HepG2 (cell line): ENCODE measurements at regions not wholly inside any gene's neighbourhood (a gene's known extent, or its start where the extent isn't known, plus 50 kb on each side); places are given as distances from the start of the nearest gene placed in this dataset.

Experiments
- ATAC-seq: fragments of 200-7000 bp; cut with Tn5 transposase; 3 replicates; pipeline ENCODE4 v1.9.1; 2020; ENCODE audit warnings: mild to moderate bottlenecking, moderate library complexity
- BruUV-seq: library from RNA; stranded (reverse); fragments of 400-500 nt; replicated peaks from 2 replicates; lab custom pipeline; 2021; lab: Mats Ljungman, UMichigan
- CTCF ChIA-PET: fragments of 300-600 bp; formaldehyde crosslinking; extraction: SDS; loops from one replicate; lab custom pipeline; 2021; ENCODE audit warnings: low total read pairs, inconsistent platforms, low intra/inter-chr PET ratio; lab: Yijun Ruan, JAX
- POLR2A ChIA-PET: fragments of 350-600 bp; sonication (Branson Sonifier 250); formaldehyde crosslinking; loops from one replicate; lab custom pipeline; 2020; ENCODE audit warnings: antibody characterized with exemption, inconsistent platforms; lab: Yijun Ruan, JAX
- DNase-seq: peaks from one replicate; pipeline ENCODE4 v3.0.0-alpha.2; 2015; ENCODE audit warnings: low spot score
- FAIRE-seq: peaks from 3 replicates; lab custom pipeline; 2011; peaks lifted over from hg19 to GRCh38; lab: Jason Lieb, UNC
- H2AFZ ChIP-seq: one replicate; pipeline ENCODE4 v1.6.1; 2011; ENCODE audit warnings: low read length, inconsistent platforms
- H3K27ac ChIP-seq: fragments of 300-600 bp; 3 replicates; pipeline ENCODE4 v1.8.0; 2011; ENCODE audit warnings: mixed run types, mild to moderate bottlenecking, mixed read lengths, low read length, inconsistent platforms; ENCODE audit not compliant: insufficient read depth; ENCODE audit errors: extremely low read length
- H3K27me3 ChIP-seq, 2 experiments: fragments of 200-600 bp in 1 of 2; 2 replicates in 1 of 2; 3 replicates in 1 of 2; pipeline versions ENCODE4 v1.6.0 to v1.8.0; 2011; ENCODE audit warnings: low read length in 2 of 2, mild to moderate bottlenecking in 2 of 2, moderate library complexity in 2 of 2, inconsistent platforms in 1 of 2; ENCODE audit not compliant: insufficient read depth in 2 of 2, control insufficient read depth in 1 of 2
- H3K36me3 ChIP-seq, 2 experiments: fragments of 200-600 bp in 1 of 2; replicated peaks in 1 of 2; 2 replicates in 1 of 2; 3 replicates in 1 of 2; pipeline versions ENCODE4 v1.5.1 to v1.8.0; 2011; ENCODE audit warnings: low read length in 2 of 2, inconsistent platforms in 1 of 2; ENCODE audit not compliant: insufficient read depth in 2 of 2, control insufficient read depth in 1 of 2
- H3K4me1 ChIP-seq: 2 replicates; pipeline ENCODE4 v1.5.1; 2012; ENCODE audit warnings: low read length, inconsistent platforms; ENCODE audit not compliant: insufficient read depth
- H3K4me2 ChIP-seq: 2 replicates; pipeline ENCODE4 v1.6.0; 2011; ENCODE audit warnings: low read depth, low read length, inconsistent platforms
- H3K4me3 ChIP-seq, 3 experiments: fragments of 200-600 bp in 1 of 3; sonication (generic), shearing (Covaris generic) in 1 of 3; replicated peaks in 1 of 3; 2 replicates each; pipeline ENCODE4 v1.5.1; 2011 to 2016; ENCODE audit warnings: low read length in 3 of 3, inconsistent platforms in 2 of 3, low read depth in 2 of 3, mild to moderate bottlenecking in 2 of 3, control low read depth in 1 of 3, mixed read lengths in 1 of 3; ENCODE audit not compliant: insufficient read depth in 1 of 3
- H3K79me2 ChIP-seq: one replicate; pipeline ENCODE4 v1.6.1; 2011; ENCODE audit warnings: low read length, inconsistent platforms; ENCODE audit not compliant: insufficient read depth
- H3K9ac ChIP-seq: 2 replicates; pipeline ENCODE4 v1.6.0; 2011; ENCODE audit warnings: mild to moderate bottlenecking, low read depth, low read length, inconsistent platforms; ENCODE audit not compliant: insufficient read depth
- H3K9me3 ChIP-seq: 2 replicates; pipeline ENCODE4 v1.5.1; 2012; ENCODE audit warnings: mild to moderate bottlenecking, low read length
- H4K20me1 ChIP-seq: 2 replicates; pipeline ENCODE4 v1.6.0; 2011; ENCODE audit warnings: inconsistent platforms, mild to moderate bottlenecking, low read length, moderate library complexity; ENCODE audit not compliant: insufficient read depth
- ESRRA ChIP-seq: sonication (generic); formaldehyde crosslinking; IDR thresholded peaks from 2 replicates; pipeline ENCODE4 v1.5.1; 2020; ENCODE audit warnings: mild to moderate bottlenecking, low read depth, missing genetic modification reagents
- HNRNPL ChIP-seq: fragments of 200-400 bp; formaldehyde crosslinking; IDR thresholded peaks from 2 replicates; pipeline ENCODE4 v1.6.1; 2017; ENCODE audit warnings: mild to moderate bottlenecking, low read depth, low read length
- RFX5 ChIP-seq: IDR thresholded peaks from 2 replicates; pipeline ENCODE4 v1.6.1; 2011; ENCODE audit warnings: low read depth, low read length, improper control_type of control experiment
- ZMYM4 ChIP-seq: sonication (generic); formaldehyde crosslinking; IDR thresholded peaks from 2 replicates; pipeline ENCODE4 v1.8.1; 2023; ENCODE audit warnings: mild to moderate bottlenecking, missing genetic modification reagents
- ZNF354B ChIP-seq: sonication (generic); formaldehyde crosslinking; IDR thresholded peaks from 2 replicates; pipeline ENCODE4 v1.8.0; 2022; ENCODE audit warnings: mild to moderate bottlenecking, missing genetic modification reagents
- ZSCAN21 ChIP-seq: sonication (generic); formaldehyde crosslinking; IDR thresholded peaks from 2 replicates; pipeline ENCODE4 v1.8.0; 2022; ENCODE audit warnings: mild to moderate bottlenecking, missing genetic modification reagents, moderate library complexity, borderline replicate concordance
- WGBS: methylation state at CpG from one replicate; pipeline ENCODE4 v1.1.6; 2017; ENCODE audit warnings: low lambda C conversion rate; 5-methylcytosine and 5-hydroxymethylcytosine counted together
- in situ Hi-C: cut with HindIII; loops from 2 replicates; pipeline ENCODE4 v1.10.0; 2017; ENCODE audit warnings: low pct_unique_long_range_greater_than_20kb; ENCODE audit not compliant: extremely low pct_ligation_motif_present
- intact Hi-C: fragments of 100-400 bp; cut with micrococcal nuclease; formaldehyde crosslinking; loops from one replicate; pipeline ENCODE4 v1.10.0; 2022; ENCODE audit not compliant: unreplicated experiment

- ATAC-seq, result no peak
- TF ChIP-seq ZMYM4 (CRISPR knock-in tag), result no peak
- Histone ChIP-seq H3K4me1 (no peaks in the 10 kb centered on the region), H3K27me3 (no peaks in the 10 kb centered on the region), H2AFZ (no peak overlapping the region), H3K9ac (no peak overlapping the region), H4K20me1 (no peaks in the 10 kb centered on the region), H3K79me2 (no peaks in the 10 kb centered on the region), H3K4me2 (no peak overlapping the region), H3K36me3 (no peaks in the 10 kb centered on the region), H3K4me3 (no peak overlapping the region), H3K27ac (no peak overlapping the region), H3K9me3 (no peaks in the 10 kb centered on the region)
- POLR2A ChIA-PET, result no interaction called here
- DNase-seq, result no peak
- in situ Hi-C loops (loop anchor here (25.0 kb wide), 1 partner anchor 233 kb away; no protein-coding TSS in a partner anchor), intact Hi-C loops (no loop called here)
- no peak for FAIRE-seq
- no TSS peak for BruUV-seq
- 0% methylated on average over 1 of the region's 1 CpG for WGBS
- CTCF ChIA-PET, result no interaction called here
These were observed 79.2 kb upstream of the SLC10A2 start for GRCh38 chr13:103145442-103145841.

GRCh38 chr13:103143432-103143831 is 77.2 kb upstream of the SLC10A2 start:
- H3K4me2 ChIP-seq, result no peak overlapping the region
- no peaks in the 10 kb centered on the region for H3K9me3 ChIP-seq
- no peak overlapping the region for H3K9ac ChIP-seq
- H3K79me2 ChIP-seq, result no peaks in the 10 kb centered on the region
- ChIA-PET POLR2A (no interaction called here), CTCF (no interaction called here)
- intact Hi-C loops (loop anchor here (5.0 kb wide), 1 partner anchor 561 kb away; no protein-coding TSS in a partner anchor), in situ Hi-C loops (loop anchor here (25.0 kb wide), 1 partner anchor 231 kb away; no protein-coding TSS in a partner anchor)
- FAIRE-seq (no peak), DNase-seq (no peak), ATAC-seq (no peak)
- H3K4me3 ChIP-seq, result no peak overlapping the region
- BruUV-seq, result no TSS peak
- no peaks in the 10 kb centered on the region for H4K20me1 ChIP-seq
- H2AFZ ChIP-seq, result no peak overlapping the region
- H3K36me3 ChIP-seq, result no peaks in the 10 kb centered on the region
- H3K27ac ChIP-seq, result no peak overlapping the region
- TF ChIP-seq HNRNPL, result no peak
- H3K27me3 ChIP-seq, result no peaks in the 10 kb centered on the region
- H3K4me1 ChIP-seq, result no peaks in the 10 kb centered on the region

GRCh38 chr13:103142151-103142550 is 75.9 kb upstream of the SLC10A2 start:
- ChIA-PET CTCF (no interaction called here), POLR2A (no interaction called here)
- H3K27ac ChIP-seq, result no peak overlapping the region
- H3K4me2 ChIP-seq, result no peak overlapping the region
- ATAC-seq (no peak), FAIRE-seq (no peak), DNase-seq (no peak)
- no peak overlapping the region for H2AFZ ChIP-seq
- intact Hi-C loops (loop anchor here (5.0 kb wide), 1 partner anchor 560 kb away; no protein-coding TSS in a partner anchor), in situ Hi-C loops (loop anchor here (25.0 kb wide), 1 partner anchor 230 kb away; no protein-coding TSS in a partner anchor)
- no peaks in the 10 kb centered on the region for H3K27me3 ChIP-seq
- no peaks in the 10 kb centered on the region for H3K79me2 ChIP-seq
- no peaks in the 10 kb centered on the region for H3K4me1 ChIP-seq
- no peaks in the 10 kb centered on the region for H4K20me1 ChIP-seq
- H3K9me3 ChIP-seq, result no peaks in the 10 kb centered on the region
- TF ChIP-seq RFX5 (no peak), ZSCAN21 (no peak), ZNF354B (CRISPR knock-in tag) (no peak), ESRRA (no peak)
- WGBS, result 0% methylated on average over 2 of the region's 2 CpGs
- no peak overlapping the region for H3K9ac ChIP-seq
- H3K4me3 ChIP-seq, result no peak overlapping the region
- BruUV-seq, result no TSS peak
- no peaks in the 10 kb centered on the region for H3K36me3 ChIP-seq
